AG20443 (cell line): ENCODE measurements at regions not wholly inside any gene's neighbourhood (a gene's known extent, or its start where the extent isn't known, plus 50 kb on each side); places are given as distances from the start of the nearest gene placed in this dataset.

Experiments used
- DNase-seq: peaks from one replicate; pipeline ENCODE4 v3.0.0; 2012; ENCODE audit warnings: low spot score, mixed read lengths

DNA sequence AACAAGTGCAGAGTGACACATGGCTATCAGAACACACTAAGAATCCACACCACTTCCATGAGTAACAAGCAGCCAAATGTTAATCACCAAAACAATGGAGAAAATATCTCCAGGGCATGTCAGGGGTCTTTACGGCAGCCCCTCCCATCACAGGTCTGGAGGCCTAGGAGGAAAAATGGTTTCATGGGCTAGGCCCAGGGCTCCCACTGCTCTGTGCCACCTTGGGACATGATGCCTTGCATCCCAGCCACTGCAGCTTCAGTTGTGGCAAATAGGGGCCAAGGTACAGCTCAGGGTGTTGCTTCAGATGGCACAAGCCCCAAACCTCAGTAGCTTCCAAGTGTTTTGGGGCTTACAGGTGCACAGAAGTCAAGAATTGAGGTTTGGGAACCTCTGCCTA is 66.6 kb downstream of the NEURL3 start:
- DNase-seq, result no peak

DNA sequence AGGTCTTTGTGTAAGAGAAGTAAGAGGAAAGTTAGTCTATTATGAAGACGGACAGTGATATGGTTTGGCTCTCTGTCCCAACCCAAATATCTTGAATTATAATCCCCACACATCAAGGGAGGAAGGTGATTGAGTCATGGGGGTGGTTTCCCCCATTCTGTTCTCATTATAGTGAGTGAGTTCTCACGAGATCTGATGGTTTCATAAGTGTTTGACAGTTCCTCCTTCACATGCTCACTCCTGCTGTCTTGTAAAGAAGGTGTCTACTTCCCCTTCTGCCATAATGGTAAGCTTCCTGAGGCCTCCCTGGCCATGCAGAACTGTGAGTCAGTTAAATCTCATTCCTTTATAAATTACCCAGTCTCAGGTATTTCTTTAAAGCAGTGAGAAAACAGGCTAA is 67.6 kb downstream of the NEURL3 start:
- DNase-seq, result no peak

DNA sequence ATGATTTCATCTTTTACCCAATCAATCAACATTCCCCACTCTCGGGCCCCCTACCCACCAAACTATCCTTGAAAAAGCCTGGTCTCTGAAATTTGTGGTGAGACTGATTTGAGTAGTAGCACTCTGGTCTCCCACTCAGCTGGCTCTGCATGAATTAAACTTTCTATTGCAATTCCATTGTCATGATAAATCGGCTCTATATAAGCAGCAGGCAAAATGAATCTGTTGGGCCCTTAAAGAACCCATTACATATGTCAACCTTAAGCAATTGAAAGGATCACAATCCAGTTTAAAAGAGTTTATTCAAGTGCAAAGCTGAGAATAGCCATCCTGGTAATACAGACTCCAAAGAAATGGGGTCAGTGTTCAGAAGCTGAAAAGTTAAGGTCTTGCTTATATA is 68.2 kb downstream of the NEURL3 start:
- DNase-seq, result no peak

DNA sequence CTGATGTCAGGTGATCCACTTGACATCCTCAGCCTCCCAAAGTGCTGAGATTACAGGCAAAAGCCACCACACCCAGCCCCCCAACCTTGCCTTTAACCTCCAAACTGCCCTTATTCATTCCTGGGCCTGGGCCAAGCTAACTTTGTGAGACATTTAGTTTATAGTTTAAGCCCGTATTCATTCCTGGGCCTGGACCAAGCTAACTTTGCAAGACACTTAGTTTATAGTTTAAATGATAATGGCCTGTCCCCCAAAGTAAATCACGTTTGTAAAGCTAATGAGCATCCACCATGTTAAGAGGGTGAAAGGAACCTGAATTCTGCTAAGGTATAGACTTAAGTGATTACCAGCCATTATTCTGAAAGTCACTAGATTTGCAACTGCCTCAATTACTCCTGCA is 68.7 kb downstream of the NEURL3 start:
- no peak for DNase-seq

DNA sequence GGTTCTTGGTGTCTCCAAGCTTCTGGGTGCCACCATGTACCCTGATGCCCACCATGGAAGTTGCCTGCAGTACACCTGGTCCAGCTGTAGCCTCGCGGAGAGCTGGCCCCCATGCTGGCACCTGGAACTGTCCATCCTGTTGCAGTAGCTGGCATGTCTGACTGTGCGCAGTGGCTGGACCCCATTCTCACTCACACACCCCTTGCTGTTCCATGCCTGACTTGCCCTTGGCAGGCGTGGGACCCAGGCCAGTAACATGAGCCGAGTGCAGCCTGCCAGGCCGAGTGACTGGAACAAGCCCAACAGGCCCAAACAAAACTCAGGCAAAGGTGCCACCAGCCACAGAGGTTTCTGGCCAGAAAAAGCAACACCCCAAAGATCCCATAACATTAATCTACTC is 73.8 kb downstream of the NEURL3 start:
- no peak for DNase-seq

DNA sequence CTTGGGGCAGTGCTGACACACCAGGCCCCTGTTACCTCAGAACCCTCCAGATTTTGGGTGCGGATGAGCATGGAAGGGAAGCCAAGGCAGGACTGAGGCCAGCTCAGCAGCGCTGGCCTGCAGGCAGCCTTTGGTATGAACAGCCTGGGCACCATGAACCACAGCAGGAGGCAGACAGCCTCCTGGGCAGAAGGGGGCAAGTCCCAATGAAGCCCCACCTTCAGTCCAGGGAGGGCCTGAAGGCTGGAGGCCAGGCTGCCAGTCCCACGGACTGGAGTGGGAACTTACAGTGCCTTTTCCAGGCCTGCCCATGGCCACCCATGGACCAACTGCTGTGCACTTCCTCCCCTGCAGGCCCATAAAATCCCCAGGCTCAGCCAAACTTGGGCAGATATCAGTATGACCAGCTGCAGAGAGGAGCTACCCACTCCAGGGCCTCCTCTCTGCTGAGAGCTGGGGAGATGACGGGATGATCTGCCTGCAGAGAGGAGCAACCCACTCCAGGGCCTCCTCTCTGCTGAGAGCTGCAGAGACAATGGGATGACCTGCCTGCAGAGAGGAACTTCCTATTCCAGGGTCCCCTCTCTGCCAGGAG is 74.7 kb downstream of the NEURL3 start:
- DNase-seq, result no peak

DNA sequence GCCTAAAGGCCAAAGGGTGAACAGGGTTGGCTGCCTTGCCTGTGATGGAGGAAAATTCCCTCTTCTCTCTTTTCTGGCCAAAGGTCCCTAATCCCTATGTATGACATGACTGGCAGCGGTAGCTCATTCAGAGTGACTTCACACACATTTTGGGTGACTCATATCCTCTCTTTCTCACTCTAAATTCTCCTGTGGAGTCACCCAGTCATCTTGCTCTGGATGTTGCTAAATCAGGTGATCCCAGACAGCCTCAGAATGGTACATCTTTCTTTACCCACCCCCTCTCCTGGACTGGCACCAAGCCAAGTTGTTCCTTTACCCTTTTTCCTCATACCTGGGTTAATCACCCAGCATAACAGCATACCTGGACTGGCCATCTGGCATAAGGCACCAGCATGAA is 77.2 kb downstream of the NEURL3 start:
- DNase-seq, result peak; percentile 44

DNA sequence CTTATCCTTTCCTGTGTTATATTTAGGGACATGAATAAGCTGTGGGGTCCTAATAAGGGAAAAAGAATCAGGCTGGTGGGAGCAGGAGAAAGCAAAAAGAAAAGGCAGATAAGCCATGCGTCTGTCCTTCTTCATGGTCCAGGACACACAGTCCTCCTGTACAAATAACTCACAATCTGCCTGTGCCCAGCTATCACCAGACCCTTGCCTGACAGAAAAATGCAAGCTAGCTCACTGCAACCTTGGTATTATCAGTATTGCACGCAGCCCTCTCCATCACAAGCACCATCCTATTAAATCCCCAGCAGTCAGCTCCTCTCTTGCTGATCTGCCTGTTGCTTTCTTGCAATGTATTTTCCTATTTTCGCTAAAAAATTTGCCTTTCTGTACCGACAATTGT is 78.0 kb downstream of the NEURL3 start:
- DNase-seq, result no peak

DNA sequence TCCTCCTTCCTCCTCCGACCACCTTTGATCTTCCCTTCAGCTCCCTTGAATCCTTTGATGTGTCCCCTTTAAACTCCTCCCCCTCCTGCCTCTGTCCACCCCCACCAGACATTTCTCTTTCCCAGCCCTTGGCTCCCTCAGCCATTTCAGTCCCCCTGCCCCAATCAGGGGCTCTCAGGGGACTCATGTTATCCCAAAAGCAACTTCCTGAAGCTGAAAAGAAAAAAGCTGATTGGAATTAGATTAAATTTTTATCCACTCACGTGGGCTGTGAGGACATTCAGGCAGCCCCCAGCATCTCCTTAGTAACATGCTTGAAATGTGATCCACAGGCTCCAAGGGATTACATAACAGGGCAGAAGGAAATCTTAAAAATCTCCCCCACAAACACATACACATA is 81.3 kb downstream of the NEURL3 start:
- DNase-seq, result no peak
